SKM-1 (cell line): ENCODE measurements at regions not wholly inside any gene's neighbourhood (a gene's known extent, or its start where the extent isn't known, plus 50 kb on each side); places are given as distances from the start of the nearest gene placed in this dataset.
"Not testable (repeated sequence)": the region's sequence is repeated elsewhere in the genome, so short reads cannot be mapped to it uniquely, and the experiment has no call there.

Experiments used
- DNase-seq: peaks from one replicate; lab custom pipeline; 2025; ENCODE audit not compliant: unreplicated experiment; lab: John Stamatoyannopoulos, UW

GRCh38 chr7:25436413-25436812 lies 208.1 kb upstream of the NPVF start:
- DNase-seq, result no peak

DNA sequence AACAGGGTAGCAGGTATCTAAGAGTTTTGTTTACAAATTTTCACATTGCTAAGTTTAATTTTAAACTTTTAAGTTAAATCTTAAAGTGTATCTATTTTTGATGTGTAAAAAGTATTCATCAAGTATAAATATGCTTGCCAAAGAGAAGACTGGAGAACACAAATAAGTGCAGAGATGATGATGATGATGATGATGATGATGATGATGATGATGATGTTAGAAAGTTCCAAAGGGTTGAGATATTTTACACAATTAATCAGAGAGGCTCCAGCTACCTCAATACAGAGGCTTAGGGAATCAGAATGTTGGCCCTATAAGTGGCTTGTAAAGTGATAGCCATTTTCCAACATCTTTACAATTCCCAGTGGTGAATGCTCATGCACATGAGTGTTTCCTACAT lies 209.0 kb upstream of the NPVF start:
- no peak for DNase-seq

GRCh38 chr7:25444991-25445390 lies 216.7 kb upstream of the NPVF start:
- DNase-seq, result no peak

- no peak for DNase-seq
These were observed 220.0 kb upstream of the NPVF start for GRCh38 chr7:25448301-25448700.

GRCh38 chr7:25454020-25454419 lies 225.7 kb upstream of the NPVF start:
- no peak for DNase-seq

- no peak for DNase-seq
These were observed 226.3 kb upstream of the NPVF start for GRCh38 chr7:25454562-25455041.

DNA sequence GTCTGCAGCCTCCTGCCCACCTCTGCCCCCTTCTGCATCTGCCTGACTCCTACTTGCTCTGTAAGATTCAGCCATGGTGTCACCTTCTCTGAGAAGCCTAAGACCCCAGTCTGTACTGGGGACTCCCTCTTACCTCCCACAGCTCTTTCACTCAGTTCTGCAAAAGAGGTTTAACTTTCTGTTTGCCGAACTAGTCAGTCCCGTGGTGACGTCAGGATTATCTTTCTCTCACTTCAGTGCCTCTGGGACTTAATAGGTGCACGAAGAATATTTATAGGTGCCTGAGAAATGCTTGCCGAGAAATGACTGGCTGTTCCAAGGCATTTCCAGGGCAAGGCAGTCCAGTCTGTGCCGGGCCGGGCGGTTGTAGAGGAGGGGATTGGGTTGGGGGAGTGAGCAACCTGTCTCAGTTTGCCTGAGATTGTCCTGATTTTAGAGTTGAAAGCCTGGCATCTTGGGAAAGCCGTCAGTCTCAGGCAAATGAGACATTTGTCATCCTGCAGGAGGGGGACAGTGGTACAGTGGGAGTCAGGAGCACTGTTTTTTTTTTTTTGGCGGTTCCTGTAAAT lies 227.5 kb upstream of the NPVF start:
- no peak for DNase-seq

GRCh38 chr7:25456467-25457171 lies 228.3 kb upstream of the NPVF start:
- DNase-seq, result no peak

GRCh38 chr7:25459057-25459456 lies 230.8 kb upstream of the NPVF start:
- no peak for DNase-seq

DNA sequence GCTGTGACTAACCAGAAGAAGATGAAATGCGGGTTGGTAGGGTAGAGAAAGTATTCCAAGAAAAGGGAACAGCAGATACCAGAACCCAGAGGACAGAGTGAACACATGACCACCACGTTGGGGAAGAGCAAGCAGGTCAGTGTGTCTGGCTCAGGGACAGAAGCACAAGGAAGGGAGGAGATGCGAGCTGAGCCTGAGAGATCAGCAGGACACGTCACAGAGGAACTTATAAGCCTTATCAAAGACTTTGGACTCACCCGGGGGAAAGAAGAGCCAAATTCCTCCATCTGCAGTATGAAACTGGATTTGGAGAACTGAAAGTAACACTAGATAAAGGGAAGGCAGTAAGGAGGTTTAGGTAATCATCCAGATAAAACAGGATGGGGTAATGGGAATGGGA lies 232.1 kb upstream of the NPVF start:
- no peak for DNase-seq

- DNase-seq, result no peak
These were observed 241.4 kb upstream of the NPVF start for GRCh38 chr7:25469669-25470068.

- DNase-seq, result no peak
These were observed 248.7 kb upstream of the NPVF start for GRCh38 chr7:25476863-25477499.

- not testable (repeated sequence) for DNase-seq
These were observed 249.9 kb upstream of the NPVF start for GRCh38 chr7:25478221-25478620.

GRCh38 chr7:25478925-25479324 lies 250.6 kb upstream of the NPVF start:
- no peak for DNase-seq

DNA sequence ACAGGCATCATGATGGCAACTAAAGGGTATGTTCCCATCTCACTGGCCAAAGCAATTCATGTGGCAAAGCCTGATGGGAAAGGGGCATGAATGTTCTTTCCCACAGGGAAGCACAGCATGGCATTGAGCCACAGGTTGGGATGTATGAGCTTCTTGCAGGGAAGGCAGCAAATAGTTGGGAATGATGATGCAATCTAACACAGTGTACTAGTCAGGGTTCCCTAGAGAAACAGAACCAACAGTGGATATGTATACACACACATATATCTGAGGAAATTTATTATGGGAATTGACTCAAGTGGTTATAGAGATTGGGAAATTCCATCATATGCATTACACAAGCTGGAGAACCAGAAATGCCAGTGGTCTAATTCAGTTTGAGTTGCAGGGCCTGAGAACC lies 253.6 kb upstream of the NPVF start:
- no peak for DNase-seq

GRCh38 chr7:25482631-25483030 lies 254.3 kb upstream of the NPVF start:
- no peak for DNase-seq

DNA sequence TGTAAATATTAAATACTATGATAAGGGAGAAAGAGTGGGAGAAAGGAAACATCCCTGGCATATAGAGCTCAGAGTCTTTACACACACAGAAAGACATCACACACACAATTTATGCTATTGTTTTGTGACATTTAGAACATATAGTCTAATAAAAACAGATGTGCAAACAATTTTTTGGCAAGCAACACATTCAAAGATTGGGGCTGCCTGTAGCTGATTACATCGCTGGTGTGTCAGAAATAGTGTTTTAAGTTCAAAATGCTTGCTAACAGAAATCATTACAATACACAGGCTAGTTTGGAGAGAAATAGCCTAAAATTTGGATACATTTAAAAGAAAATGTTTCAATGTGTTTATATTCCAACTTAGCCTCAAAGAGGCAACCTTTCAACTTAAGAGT lies 256.7 kb upstream of the NPVF start:
- no peak for DNase-seq

DNA sequence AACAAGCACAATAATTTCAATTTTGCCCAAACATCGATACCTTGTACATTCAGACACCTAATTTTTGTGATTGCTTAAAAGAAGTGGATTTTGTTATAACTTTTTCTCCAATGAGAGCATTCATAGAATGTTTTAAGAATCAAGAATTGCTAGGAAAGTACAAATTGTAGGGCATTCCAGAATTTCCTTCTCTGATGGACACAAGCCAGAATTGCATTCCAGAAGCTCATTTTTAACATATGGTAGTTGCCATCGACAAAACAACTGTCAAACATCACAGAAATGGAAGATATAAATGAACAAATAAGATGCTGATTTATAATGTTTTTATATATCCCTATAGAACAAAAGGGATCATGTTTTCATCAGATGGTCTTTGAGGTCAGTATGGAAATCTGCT lies 258.4 kb upstream of the NPVF start:
- no peak for DNase-seq

GRCh38 chr7:25493805-25494366 lies 265.6 kb upstream of the NPVF start:
- no peak for DNase-seq

- DNase-seq, result no peak
These were observed 266.6 kb upstream of the NPVF start for GRCh38 chr7:25494896-25495295.

DNA sequence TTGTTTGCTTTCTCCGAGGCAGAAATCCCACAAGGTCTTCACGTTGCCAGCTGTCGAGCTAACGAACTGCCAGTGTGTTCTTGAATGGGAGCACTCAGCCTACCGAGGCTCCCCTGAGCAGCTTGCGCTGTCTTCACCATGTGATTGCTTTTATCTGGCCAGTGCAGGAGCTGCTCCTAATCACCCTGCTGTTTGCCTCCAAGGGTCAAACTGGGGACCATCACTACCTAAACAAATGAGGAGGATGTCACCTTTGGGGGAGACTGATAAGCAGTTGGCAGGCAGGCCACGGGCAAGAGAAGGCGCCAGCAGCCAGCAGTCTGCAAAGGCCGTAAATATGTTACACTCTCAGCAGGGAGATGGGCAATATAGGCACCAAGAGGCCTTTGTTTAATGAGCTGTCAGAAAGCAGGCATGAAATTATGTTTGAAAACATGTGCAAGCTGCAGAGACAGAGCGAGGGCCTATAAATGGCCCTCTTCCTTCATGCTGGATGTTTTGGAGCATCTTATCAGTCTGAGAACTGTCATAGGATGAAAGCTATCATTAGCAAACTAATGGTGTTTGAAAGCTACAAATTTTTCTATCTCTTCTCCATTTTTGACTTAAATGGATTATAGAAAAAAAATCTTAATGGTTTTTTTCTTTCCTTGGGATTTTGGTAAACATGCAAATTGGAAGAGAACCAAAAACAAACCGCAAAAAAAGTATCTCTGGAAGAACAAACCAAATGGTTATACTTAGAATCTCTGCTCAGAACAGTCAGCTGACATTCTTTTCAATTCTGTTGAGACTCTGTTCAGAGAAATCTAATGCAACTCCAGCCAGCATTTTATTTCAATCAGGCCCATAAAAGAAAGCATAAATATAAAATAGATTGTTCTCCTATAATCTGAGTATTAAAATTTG lies 267.3 kb upstream of the NPVF start:
- no peak for DNase-seq
